Thyroid gland (tissue), 4 donors: ENCODE measurements at regions not wholly inside any gene's neighbourhood (a gene's known extent, or its start where the extent isn't known, plus 50 kb on each side); places are given as distances from the start of the nearest gene placed in this dataset.

Experiments
- POLR2A ChIP-seq, 2 donors: fragments of 450-650 bp; IDR thresholded peaks; one replicate each; pipeline ENCODE4 v1.6.1; 2017; ENCODE audit warnings: antibody characterized with exemption in 2 of 2, mild to moderate bottlenecking in 2 of 2, moderate library complexity in 1 of 2
- TF ChIP-seq, protein P1 (sequence below), 6 experiments: fragments of 200-600 bp in 3 of 6; fragments of 450-650 bp in 3 of 6; sonication (generic) in 3 of 6; IDR thresholded peaks; one replicate each; pipeline ENCODE4 v1.5.1; 2016 to 2019; ENCODE audit warnings: antibody characterized with exemption in 6 of 6, mild to moderate bottlenecking in 2 of 6, inconsistent platforms in 1 of 6, moderate library complexity in 1 of 6

DNA sequence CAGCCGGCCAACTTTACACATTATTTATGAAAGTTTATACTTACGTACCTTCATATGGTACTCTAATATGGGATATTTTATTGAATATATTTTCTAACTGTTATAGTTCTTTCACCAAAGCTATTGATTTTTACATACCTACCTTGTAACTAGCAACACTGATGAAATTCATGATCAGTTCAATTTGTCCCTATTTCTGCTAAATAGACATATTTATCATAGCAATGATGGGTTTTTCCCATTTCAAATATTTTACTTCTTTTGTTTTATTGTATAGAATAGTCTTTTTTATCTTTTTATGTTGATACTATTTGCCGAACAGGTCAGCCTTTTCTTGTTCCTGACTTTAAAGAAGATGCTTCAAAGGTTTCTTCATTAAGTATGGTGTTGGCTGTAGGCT, 59.0 kb upstream of the CTNND2 start:
- no peak for TF ChIP-seq POLR2A (IDR thresholded peaks at IDR 0.05)
- TF ChIP-seq, protein P1, sequence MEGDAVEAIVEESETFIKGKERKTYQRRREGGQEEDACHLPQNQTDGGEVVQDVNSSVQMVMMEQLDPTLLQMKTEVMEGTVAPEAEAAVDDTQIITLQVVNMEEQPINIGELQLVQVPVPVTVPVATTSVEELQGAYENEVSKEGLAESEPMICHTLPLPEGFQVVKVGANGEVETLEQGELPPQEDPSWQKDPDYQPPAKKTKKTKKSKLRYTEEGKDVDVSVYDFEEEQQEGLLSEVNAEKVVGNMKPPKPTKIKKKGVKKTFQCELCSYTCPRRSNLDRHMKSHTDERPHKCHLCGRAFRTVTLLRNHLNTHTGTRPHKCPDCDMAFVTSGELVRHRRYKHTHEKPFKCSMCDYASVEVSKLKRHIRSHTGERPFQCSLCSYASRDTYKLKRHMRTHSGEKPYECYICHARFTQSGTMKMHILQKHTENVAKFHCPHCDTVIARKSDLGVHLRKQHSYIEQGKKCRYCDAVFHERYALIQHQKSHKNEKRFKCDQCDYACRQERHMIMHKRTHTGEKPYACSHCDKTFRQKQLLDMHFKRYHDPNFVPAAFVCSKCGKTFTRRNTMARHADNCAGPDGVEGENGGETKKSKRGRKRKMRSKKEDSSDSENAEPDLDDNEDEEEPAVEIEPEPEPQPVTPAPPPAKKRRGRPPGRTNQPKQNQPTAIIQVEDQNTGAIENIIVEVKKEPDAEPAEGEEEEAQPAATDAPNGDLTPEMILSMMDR (IDR thresholded peaks at IDR 0.05), result no peak
